GM12891 (cell line): ENCODE measurements at regions not wholly inside any gene's neighbourhood (a gene's known extent, or its start where the extent isn't known, plus 50 kb on each side); places are given as distances from the start of the nearest gene placed in this dataset.

Experiments
- PAX5 ChIP-seq: IDR thresholded peaks from 2 replicates; pipeline ENCODE4 v1.6.1; 2011; ENCODE audit warnings: low read length, moderate library complexity, mild to moderate bottlenecking; ENCODE audit not compliant: insufficient read depth, severe bottlenecking
- POLR2A ChIP-seq: IDR thresholded peaks from 2 replicates; pipeline ENCODE4 v1.6.1; 2011; ENCODE audit warnings: low read depth, low read length, control low read depth
- POLR2AphosphoS5 ChIP-seq: IDR thresholded peaks from 2 replicates; pipeline ENCODE4 v1.6.1; 2011; ENCODE audit warnings: low read depth, low read length, control low read depth
- POU2F2 ChIP-seq: IDR thresholded peaks from 2 replicates; pipeline ENCODE4 v1.6.1; 2011; ENCODE audit warnings: low read depth, mild to moderate bottlenecking, control low read depth, low read length, moderate library complexity
- SPI1 ChIP-seq: IDR thresholded peaks from 2 replicates; pipeline ENCODE4 v1.6.1; 2011; ENCODE audit warnings: low read depth, low read length, control low read depth
- TAF1 ChIP-seq: IDR thresholded peaks from 2 replicates; pipeline ENCODE4 v1.6.1; 2011; ENCODE audit warnings: low read depth, low read length, control low read depth

DNA sequence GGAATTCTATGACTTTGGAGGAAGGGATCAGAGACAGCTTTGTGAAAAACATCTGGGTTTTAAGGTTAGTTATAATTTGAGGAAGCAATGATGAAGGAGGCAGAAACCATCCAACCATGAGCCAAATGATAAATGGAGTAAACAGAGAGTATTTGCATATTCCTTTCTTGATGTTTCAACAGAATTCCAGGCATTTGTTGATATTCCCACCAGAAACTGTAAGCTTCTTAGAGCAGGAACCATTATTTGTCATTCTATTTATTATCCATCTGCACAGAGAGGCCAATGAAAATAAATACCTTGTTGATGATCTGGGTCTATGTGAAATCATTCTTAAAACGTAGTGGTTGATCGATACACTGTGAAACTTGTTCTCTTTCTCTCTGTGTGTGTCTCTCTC, 715.3 kb downstream of the INHBA start:
- TF ChIP-seq POLR2A (no peak), POLR2AphosphoS5 (no peak), TAF1 (no peak), PAX5 (no peak), SPI1 (no peak), POU2F2 (no peak)
